GM18907 (cell line): ENCODE measurements at regions not wholly inside any gene's neighbourhood (a gene's known extent, or its start where the extent isn't known, plus 50 kb on each side); places are given as distances from the start of the nearest gene placed in this dataset.

Experiments
- ATAC-seq: cut with Tn5 transposase; IDR thresholded peaks from one replicate; pipeline ENCODE4 v1.9.1; 2021; ENCODE audit warnings: mild to moderate bottlenecking, moderate library complexity; ENCODE audit not compliant: unreplicated experiment

- ATAC-seq, result no peak
These were observed 640.1 kb upstream of the CDH8 start for GRCh38 chr16:62676306-62676705.

- ATAC-seq, result no peak
These were observed 629.0 kb upstream of the CDH8 start for GRCh38 chr16:62665269-62665668.

GRCh38 chr16:62664566-62664965 lies 628.3 kb upstream of the CDH8 start:
- ATAC-seq, result no peak

GRCh38 chr16:62661435-62661834 lies 625.2 kb upstream of the CDH8 start:
- no peak for ATAC-seq

GRCh38 chr16:62657116-62657515 lies 620.9 kb upstream of the CDH8 start:
- no peak for ATAC-seq

GRCh38 chr16:62652441-62653120 lies 616.3 kb upstream of the CDH8 start:
- ATAC-seq, result no peak

- no peak for ATAC-seq
These were observed 612.0 kb upstream of the CDH8 start for GRCh38 chr16:62648256-62648655.

GRCh38 chr16:62644030-62644812 lies 608.0 kb upstream of the CDH8 start:
- ATAC-seq, result no peak

- ATAC-seq, result no peak
These were observed 606.4 kb upstream of the CDH8 start for GRCh38 chr16:62642677-62643076.

GRCh38 chr16:62639890-62640289 lies 603.7 kb upstream of the CDH8 start:
- no peak for ATAC-seq

- no peak for ATAC-seq
These were observed 603.0 kb upstream of the CDH8 start for GRCh38 chr16:62638964-62639870.

GRCh38 chr16:62638324-62638911 lies 602.2 kb upstream of the CDH8 start:
- ATAC-seq, result no peak

GRCh38 chr16:62625326-62625725 lies 589.1 kb upstream of the CDH8 start:
- no peak for ATAC-seq

GRCh38 chr16:62620275-62620674 lies 584.0 kb upstream of the CDH8 start:
- ATAC-seq, result no peak

GRCh38 chr16:62615526-62615925 lies 579.3 kb upstream of the CDH8 start:
- ATAC-seq, result no peak

- no peak for ATAC-seq
These were observed 574.1 kb upstream of the CDH8 start for GRCh38 chr16:62610291-62610690.

GRCh38 chr16:62602790-62603189 lies 566.6 kb upstream of the CDH8 start:
- ATAC-seq, result no peak

GRCh38 chr16:62597875-62598274 lies 561.6 kb upstream of the CDH8 start:
- ATAC-seq, result no peak

- no peak for ATAC-seq
These were observed 560.3 kb upstream of the CDH8 start for GRCh38 chr16:62596584-62596983.

GRCh38 chr16:62596125-62596524 lies 559.9 kb upstream of the CDH8 start:
- no peak for ATAC-seq
